ENCODE measurements at regions not wholly inside any gene's neighbourhood (a gene's known extent, or its start where the extent isn't known, plus 50 kb on each side); places are given as distances from the start of the nearest gene placed in this dataset.

GRCh38 chr19:29010276-29010675 is 202.7 kb downstream of the UQCRFS1 start:
- TF ChIP-seq, protein P1, sequence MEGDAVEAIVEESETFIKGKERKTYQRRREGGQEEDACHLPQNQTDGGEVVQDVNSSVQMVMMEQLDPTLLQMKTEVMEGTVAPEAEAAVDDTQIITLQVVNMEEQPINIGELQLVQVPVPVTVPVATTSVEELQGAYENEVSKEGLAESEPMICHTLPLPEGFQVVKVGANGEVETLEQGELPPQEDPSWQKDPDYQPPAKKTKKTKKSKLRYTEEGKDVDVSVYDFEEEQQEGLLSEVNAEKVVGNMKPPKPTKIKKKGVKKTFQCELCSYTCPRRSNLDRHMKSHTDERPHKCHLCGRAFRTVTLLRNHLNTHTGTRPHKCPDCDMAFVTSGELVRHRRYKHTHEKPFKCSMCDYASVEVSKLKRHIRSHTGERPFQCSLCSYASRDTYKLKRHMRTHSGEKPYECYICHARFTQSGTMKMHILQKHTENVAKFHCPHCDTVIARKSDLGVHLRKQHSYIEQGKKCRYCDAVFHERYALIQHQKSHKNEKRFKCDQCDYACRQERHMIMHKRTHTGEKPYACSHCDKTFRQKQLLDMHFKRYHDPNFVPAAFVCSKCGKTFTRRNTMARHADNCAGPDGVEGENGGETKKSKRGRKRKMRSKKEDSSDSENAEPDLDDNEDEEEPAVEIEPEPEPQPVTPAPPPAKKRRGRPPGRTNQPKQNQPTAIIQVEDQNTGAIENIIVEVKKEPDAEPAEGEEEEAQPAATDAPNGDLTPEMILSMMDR (tag by site-specific recombination; IDR thresholded peaks at IDR 0.05) = no peak
- TF ChIP-seq, protein P2, sequence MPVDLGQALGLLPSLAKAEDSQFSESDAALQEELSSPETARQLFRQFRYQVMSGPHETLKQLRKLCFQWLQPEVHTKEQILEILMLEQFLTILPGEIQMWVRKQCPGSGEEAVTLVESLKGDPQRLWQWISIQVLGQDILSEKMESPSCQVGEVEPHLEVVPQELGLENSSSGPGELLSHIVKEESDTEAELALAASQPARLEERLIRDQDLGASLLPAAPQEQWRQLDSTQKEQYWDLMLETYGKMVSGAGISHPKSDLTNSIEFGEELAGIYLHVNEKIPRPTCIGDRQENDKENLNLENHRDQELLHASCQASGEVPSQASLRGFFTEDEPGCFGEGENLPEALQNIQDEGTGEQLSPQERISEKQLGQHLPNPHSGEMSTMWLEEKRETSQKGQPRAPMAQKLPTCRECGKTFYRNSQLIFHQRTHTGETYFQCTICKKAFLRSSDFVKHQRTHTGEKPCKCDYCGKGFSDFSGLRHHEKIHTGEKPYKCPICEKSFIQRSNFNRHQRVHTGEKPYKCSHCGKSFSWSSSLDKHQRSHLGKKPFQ (tag by site-specific recombination; IDR thresholded peaks at IDR 0.05) = no peak
- TF ChIP-seq REPIN1 (tag by site-specific recombination; IDR thresholded peaks at IDR 0.05; ENCODE audit: low read depth) (no peak), ZBTB10 (tag by site-specific recombination; IDR thresholded peaks at IDR 0.05) (no peak), ZNF274 (IDR thresholded peaks at IDR 0.05; ENCODE audit: low read length) (no peak), ZNF274 (tag by site-specific recombination; IDR thresholded peaks at IDR 0.05; ENCODE audit: borderline replicate concordance) (no peak), ZNF624 (tag by site-specific recombination; IDR thresholded peaks at IDR 0.05) (no peak), ZNF843 (tag by site-specific recombination; IDR thresholded peaks at IDR 0.05) (no peak)
